Neural crest cell (in vitro differentiated cells): ENCODE measurements at regions not wholly inside any gene's neighbourhood (a gene's known extent, or its start where the extent isn't known, plus 50 kb on each side); places are given as distances from the start of the nearest gene placed in this dataset.

Experiments used
- DNase-seq: peaks from one replicate; pipeline ENCODE4 v3.0.0; 2021; ENCODE audit warnings: low read depth, mixed read lengths, low spot score
- H3K27ac Mint-ChIP-seq: one replicate; pipeline ENCODE4 v1.8.0; 2021; ENCODE audit warnings: mild to moderate bottlenecking, mixed read lengths; ENCODE audit not compliant: unreplicated experiment
- H3K27me3 Mint-ChIP-seq: 2 replicates; pipeline ENCODE4 v1.8.0; 2021; ENCODE audit warnings: low read depth, mild to moderate bottlenecking, mixed read lengths
- H3K36me3 Mint-ChIP-seq: 2 replicates; pipeline ENCODE4 v1.8.0; 2021; ENCODE audit warnings: low read depth, mild to moderate bottlenecking, mixed read lengths
- H3K4me1 Mint-ChIP-seq: 2 replicates; pipeline ENCODE4 v1.8.0; 2021; ENCODE audit warnings: mixed read lengths
- H3K4me3 Mint-ChIP-seq: one replicate; pipeline ENCODE4 v1.8.0; 2021; ENCODE audit warnings: mild to moderate bottlenecking, mixed read lengths
- H3K9me3 Mint-ChIP-seq: 2 replicates; pipeline ENCODE4 v1.8.0; 2021; ENCODE audit warnings: mixed read lengths
- CTCF ChIP-seq: fragments of 200-600 bp; sonication (generic); conservative IDR thresholded peaks from 2 replicates; pipeline ENCODE4 v1.5.0; 2021; ENCODE audit warnings: antibody characterized with exemption, mild to moderate bottlenecking

DNA sequence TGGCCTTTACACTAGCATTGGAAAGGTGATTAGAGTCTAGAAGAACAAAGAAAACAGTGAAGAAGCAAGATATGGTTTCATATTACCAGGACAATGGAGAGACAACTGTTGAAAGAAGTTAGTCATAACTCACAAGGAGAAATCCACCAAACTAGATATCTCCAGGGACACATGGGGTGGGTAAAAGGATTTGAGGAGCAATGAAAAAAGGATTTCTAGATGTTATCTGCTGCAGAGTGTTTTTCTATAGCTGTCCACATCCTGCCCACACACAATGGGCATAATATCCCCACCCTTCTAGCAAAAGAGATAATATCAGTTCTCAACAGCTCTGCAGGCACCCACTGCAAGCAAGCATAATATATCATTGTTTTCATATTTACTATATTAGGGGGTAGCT is 303.1 kb downstream of the HAO1 start:
- Mint-ChIP-seq H3K4me3 (no peak overlapping the region), H3K27ac (no peak overlapping the region), H3K4me1 (no peaks in the 10 kb centered on the region), H3K27me3 (peaks cover 9% of the 10 kb centered on the region), H3K36me3 (no peaks in the 10 kb centered on the region), H3K9me3 (no peaks in the 10 kb centered on the region)
- no peak for DNase-seq
- no peak for TF ChIP-seq CTCF

DNA sequence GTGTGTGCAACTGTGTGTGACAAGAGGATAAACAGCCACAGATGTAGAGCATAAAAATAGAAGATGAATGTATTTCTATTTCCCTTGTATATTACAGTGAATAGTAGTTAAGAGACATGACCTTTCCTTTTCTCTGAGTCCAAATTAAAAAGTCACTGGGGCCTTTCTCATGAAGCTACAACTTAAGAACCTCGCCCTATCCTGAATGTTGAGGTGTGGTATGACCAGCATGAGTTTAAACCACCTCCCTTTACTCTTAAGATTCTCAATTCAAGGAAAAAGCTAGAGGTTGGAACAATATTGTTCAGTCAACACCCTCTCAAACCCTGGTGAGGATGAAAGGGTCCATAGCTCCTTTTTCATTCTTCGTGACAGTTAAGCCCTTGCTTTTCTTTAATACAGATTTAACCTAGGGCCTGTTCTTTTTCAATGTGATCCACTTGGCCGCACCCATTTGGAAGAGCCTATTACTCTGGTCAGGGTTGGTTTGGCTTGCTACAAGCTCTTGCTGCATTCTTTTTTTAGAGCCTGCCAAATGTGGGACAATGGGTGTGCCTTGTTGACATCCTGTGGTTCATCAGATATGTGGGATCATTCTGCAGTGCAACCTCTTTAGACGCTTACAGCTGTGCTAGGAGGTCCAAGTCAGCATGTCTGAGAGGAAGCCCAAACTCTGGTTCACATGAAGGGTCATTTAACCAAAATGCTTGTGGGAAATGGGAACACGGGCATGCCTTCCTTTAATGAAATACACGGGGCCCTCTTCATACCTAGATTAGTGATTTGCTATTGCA is 290.0 kb downstream of the HAO1 start:
- H3K36me3 Mint-ChIP-seq = no peaks in the 10 kb centered on the region
- H3K27me3 Mint-ChIP-seq = peaks cover 22% of the 10 kb centered on the region
- no peak overlapping the region for H3K4me3 Mint-ChIP-seq
- H3K4me1 Mint-ChIP-seq = no peaks in the 10 kb centered on the region
- no peak overlapping the region for H3K27ac Mint-ChIP-seq
- H3K9me3 Mint-ChIP-seq = no peaks in the 10 kb centered on the region
- no peak for TF ChIP-seq CTCF
- no peak for DNase-seq

GRCh38 chr20:7654231-7654630 is 286.0 kb downstream of the HAO1 start:
- no peaks in the 10 kb centered on the region for H3K36me3 Mint-ChIP-seq

DNA sequence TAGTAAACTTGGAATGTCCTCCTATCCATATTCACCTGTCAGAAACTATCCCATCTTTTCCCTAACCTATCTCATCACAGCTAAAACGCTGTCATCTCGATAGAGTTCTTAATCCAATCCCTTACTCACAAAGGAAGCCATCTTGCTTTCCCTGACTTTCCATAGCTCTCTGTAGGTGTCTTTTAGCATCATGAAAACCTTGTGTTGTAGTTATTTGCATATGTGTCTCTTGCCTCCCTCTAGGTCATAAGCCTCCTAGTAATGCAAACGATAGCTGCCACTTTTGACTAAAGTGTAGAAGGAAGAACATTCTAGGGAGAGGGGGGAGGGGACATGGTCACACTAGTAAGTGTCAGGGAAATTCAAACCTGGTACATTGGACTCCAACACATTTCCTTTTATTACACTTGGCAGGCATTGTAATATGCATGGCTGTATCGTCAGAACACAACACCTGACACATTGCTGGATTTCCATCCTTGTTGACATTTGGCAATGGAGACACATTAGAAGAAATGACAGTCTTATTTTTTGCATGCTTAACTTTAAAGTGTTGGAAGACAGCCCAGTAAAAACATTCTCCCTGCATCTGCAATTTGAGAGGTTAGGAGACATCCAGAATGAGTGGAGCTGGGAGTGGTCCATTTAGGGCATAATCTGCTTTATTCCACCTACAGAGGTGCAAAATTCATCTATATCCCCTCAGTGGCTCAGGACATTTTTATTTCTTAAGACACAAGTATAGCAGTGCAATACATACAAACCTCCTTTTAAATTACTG is 283.4 kb downstream of the HAO1 start:
- H3K27ac Mint-ChIP-seq = no peak overlapping the region
- no peaks in the 10 kb centered on the region for H3K36me3 Mint-ChIP-seq
- peaks cover 25% of the 10 kb centered on the region for H3K27me3 Mint-ChIP-seq
- H3K4me1 Mint-ChIP-seq = no peaks in the 10 kb centered on the region
- no peak for TF ChIP-seq CTCF
- no peak for DNase-seq
- no peak overlapping the region for H3K4me3 Mint-ChIP-seq
- no peaks in the 10 kb centered on the region for H3K9me3 Mint-ChIP-seq

More at GRCh38 chr20:7654231-7654630, 286.0 kb downstream of the HAO1 start:
- Mint-ChIP-seq H3K27ac (no peak overlapping the region), H3K4me3 (no peak overlapping the region), H3K4me1 (no peaks in the 10 kb centered on the region), H3K27me3 (peaks cover 26% of the 10 kb centered on the region), H3K9me3 (no peaks in the 10 kb centered on the region)
- no peak for TF ChIP-seq CTCF
- DNase-seq = no peak

DNA sequence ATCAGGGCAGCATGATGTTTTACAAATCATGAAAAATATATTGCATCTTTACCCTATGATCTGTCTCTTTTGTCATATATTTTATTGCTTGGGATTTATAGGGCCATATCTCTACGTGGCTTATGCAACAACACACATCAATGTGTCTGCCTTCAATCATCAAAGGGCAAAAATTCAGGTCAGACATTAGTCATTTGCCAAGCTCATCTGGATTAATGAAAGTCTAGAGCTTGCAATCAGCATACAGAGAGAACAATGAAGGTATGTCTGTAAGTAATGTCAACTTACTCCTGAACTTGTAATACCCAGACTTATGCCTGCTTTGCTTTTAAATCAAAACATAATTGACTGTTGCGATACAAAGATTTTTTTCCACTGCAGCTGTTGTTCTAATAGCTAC is 282.7 kb downstream of the HAO1 start:
- Mint-ChIP-seq H3K36me3 (no peaks in the 10 kb centered on the region), H3K9me3 (no peaks in the 10 kb centered on the region), H3K27ac (no peak overlapping the region), H3K4me1 (no peaks in the 10 kb centered on the region), H3K4me3 (no peak overlapping the region), H3K27me3 (peaks cover 22% of the 10 kb centered on the region)
- TF ChIP-seq CTCF = no peak
- no peak for DNase-seq
